Pons (tissue), 1 donor: ENCODE measurements at regions not wholly inside any gene's neighbourhood (a gene's known extent, or its start where the extent isn't known, plus 50 kb on each side); places are given as distances from the start of the nearest gene placed in this dataset.

Experiments
- DNase-seq: peaks from one replicate; pipeline ENCODE4 v3.0.0-alpha.2; 2016; ENCODE audit warnings: low spot score

GRCh38 chr2:177314722-177315264 is 50.3 kb upstream of the NFE2L2 start:
- no peak for DNase-seq

GRCh38 chr2:177315364-177315763 is 50.8 kb upstream of the NFE2L2 start:
- DNase-seq, result no peak

- DNase-seq, result no peak
These were observed 52.2 kb upstream of the NFE2L2 start for GRCh38 chr2:177316756-177317155.

- no peak for DNase-seq
These were observed 52.9 kb upstream of the NFE2L2 start for GRCh38 chr2:177317443-177317842.

GRCh38 chr2:177317857-177318256 is 53.3 kb upstream of the NFE2L2 start:
- DNase-seq, result no peak

- no peak for DNase-seq
These were observed 54.1 kb upstream of the NFE2L2 start for GRCh38 chr2:177318613-177319012.

GRCh38 chr2:177320596-177320995 is 56.1 kb upstream of the NFE2L2 start:
- no peak for DNase-seq

GRCh38 chr2:177322801-177323261 is 58.3 kb upstream of the NFE2L2 start:
- DNase-seq, result no peak

GRCh38 chr2:177324797-177325196 is 60.3 kb upstream of the NFE2L2 start:
- no peak for DNase-seq

- no peak for DNase-seq
These were observed 61.0 kb upstream of the NFE2L2 start for GRCh38 chr2:177325554-177325953.

- DNase-seq, result no peak
These were observed 61.5 kb upstream of the NFE2L2 start for GRCh38 chr2:177326005-177326404.

- no peak for DNase-seq
These were observed 62.1 kb upstream of the NFE2L2 start for GRCh38 chr2:177326591-177326990.

- DNase-seq, result no peak
These were observed 62.5 kb upstream of the NFE2L2 start for GRCh38 chr2:177327009-177327408.

GRCh38 chr2:177328056-177328455 is 63.5 kb upstream of the NFE2L2 start:
- no peak for DNase-seq

- DNase-seq, result no peak
These were observed 63.5 kb upstream of the AGPS start for GRCh38 chr2:177329064-177329463.

- no peak for DNase-seq
These were observed 61.0 kb upstream of the AGPS start for GRCh38 chr2:177331466-177331997.

GRCh38 chr2:177332026-177332991 is 60.3 kb upstream of the AGPS start:
- DNase-seq, result peak; percentile 92

GRCh38 chr2:177332992-177333388 is 59.6 kb upstream of the AGPS start:
- no peak for DNase-seq

GRCh38 chr2:177334940-177335543 is 57.5 kb upstream of the AGPS start:
- DNase-seq, result peak; percentile 81

- DNase-seq, result no peak
These were observed 56.6 kb upstream of the AGPS start for GRCh38 chr2:177335917-177336450.

- no peak for DNase-seq
These were observed 54.3 kb upstream of the AGPS start for GRCh38 chr2:177338177-177338721.

- no peak for DNase-seq
These were observed 52.4 kb upstream of the AGPS start for GRCh38 chr2:177340158-177340557.
